ENCODE measurements at regions not wholly inside any gene's neighbourhood (a gene's known extent, or its start where the extent isn't known, plus 50 kb on each side); places are given as distances from the start of the nearest gene placed in this dataset.

DNA sequence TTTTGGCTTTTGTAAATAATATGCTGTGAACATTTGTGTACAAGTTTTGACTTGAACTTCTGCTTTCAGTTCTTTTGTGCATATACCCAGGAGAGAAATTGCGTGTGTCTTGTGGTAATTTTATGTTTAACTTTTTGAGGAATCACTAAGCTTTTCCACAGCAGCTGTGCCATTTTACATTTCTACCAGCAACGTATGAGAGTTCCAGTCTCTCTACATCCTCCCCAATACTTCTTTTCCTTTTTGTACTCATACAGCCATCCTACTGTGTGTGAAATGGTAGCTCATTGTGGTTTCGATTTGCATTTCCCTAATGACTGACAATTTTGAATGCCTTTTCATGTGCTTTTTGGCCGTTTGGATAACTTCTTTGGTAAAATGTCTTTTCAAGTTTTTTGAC, 66.3 kb upstream of the INHBA start:
- Histone ChIP-seq H3K36me3 (no peaks in the 10 kb centered on the region), H3K4me3 (no peak overlapping the region), H3K9me3 (no peaks in the 10 kb centered on the region), H3K4me1 (no peaks in the 10 kb centered on the region), H3K27ac (no peak overlapping the region), H3K27me3 (no peaks in the 10 kb centered on the region)
- intact Hi-C loops (cut with DNase I; ENCODE audit: low total_unique reads): no loop called here
- TF ChIP-seq, protein P1, sequence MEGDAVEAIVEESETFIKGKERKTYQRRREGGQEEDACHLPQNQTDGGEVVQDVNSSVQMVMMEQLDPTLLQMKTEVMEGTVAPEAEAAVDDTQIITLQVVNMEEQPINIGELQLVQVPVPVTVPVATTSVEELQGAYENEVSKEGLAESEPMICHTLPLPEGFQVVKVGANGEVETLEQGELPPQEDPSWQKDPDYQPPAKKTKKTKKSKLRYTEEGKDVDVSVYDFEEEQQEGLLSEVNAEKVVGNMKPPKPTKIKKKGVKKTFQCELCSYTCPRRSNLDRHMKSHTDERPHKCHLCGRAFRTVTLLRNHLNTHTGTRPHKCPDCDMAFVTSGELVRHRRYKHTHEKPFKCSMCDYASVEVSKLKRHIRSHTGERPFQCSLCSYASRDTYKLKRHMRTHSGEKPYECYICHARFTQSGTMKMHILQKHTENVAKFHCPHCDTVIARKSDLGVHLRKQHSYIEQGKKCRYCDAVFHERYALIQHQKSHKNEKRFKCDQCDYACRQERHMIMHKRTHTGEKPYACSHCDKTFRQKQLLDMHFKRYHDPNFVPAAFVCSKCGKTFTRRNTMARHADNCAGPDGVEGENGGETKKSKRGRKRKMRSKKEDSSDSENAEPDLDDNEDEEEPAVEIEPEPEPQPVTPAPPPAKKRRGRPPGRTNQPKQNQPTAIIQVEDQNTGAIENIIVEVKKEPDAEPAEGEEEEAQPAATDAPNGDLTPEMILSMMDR (IDR thresholded peaks at IDR 0.05): no peak
- DNase-seq: no peak

DNA sequence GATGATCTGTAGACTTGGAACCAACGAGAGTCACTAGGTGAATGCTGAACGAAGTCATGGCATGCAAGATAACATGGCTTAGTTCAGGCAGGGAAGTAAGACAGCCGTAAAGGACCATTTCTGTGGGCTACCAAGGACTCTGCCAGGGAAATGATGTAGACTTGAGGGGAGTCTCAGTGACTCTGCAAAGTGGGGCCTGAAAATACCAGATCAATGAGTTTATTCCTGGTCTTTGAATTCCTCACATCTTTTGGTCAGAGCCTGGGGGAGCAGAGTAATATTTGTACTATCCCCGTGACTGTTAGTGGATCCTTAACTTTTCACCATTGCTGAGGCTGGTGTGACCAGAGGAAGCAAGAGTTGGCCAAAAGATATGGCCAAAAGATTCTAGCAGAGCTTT, 60.7 kb upstream of the INHBA start:
- TF ChIP-seq, protein P1 (IDR thresholded peaks at IDR 0.05): no peak
- no peaks in the 10 kb centered on the region for H3K4me1 ChIP-seq
- no peak overlapping the region for H3K27ac ChIP-seq
- H3K9me3 ChIP-seq: no peaks in the 10 kb centered on the region
- no peak overlapping the region for H3K4me3 ChIP-seq
- H3K27me3 ChIP-seq: no peaks in the 10 kb centered on the region
- intact Hi-C loops (cut with DNase I; ENCODE audit: low total_unique reads): no loop called here
- DNase-seq: no peak
- H3K36me3 ChIP-seq: no peaks in the 10 kb centered on the region

DNA sequence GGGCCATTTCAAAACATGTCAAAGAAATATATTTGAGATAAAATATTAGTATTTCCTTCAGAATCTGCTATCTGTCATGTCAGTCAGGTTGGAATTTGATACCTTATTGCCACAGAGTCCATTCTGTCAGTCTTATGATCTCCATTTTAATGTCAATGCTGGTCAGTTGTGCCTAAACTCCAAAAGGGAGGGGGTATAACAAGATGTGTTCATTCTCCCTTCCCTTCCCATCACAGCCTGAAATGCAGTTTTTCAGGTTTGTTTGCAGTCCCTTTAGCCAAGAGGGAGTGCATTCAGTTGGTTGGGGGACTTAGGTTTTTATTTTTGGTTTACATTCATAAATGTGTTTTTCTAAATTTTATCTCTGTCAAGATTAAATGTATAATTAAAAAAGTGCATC, 59.8 kb upstream of the INHBA start:
- TF ChIP-seq, protein P1 (IDR thresholded peaks at IDR 0.05): no peak
- no peak for DNase-seq
- H3K27me3 ChIP-seq: no peaks in the 10 kb centered on the region
- no peaks in the 10 kb centered on the region for H3K4me1 ChIP-seq
- H3K4me3 ChIP-seq: no peak overlapping the region
- no peak overlapping the region for H3K27ac ChIP-seq
- no peaks in the 10 kb centered on the region for H3K36me3 ChIP-seq
- intact Hi-C loops (cut with DNase I; ENCODE audit: low total_unique reads): no loop called here
- H3K9me3 ChIP-seq: no peaks in the 10 kb centered on the region

DNA sequence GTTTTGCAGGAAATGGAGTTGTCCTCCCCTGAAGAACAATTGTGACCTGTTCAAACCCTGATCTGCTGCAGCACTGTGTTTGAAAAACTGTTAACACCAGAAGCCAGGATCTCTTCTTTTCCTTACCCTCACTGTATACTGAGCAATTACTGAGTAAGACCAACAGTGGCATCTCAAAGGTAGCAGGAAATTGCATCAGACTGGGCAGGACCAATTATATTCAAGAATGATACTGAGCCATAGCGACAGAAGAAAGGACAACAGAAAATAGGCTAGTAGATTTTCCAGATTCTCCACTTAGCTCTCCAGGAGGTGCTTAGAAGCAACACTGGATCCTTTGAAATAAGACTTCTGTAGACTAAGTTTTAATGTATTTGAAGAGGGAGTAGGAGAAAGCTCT, 57.4 kb upstream of the INHBA start:
- no peaks in the 10 kb centered on the region for H3K36me3 ChIP-seq
- no peaks in the 10 kb centered on the region for H3K27me3 ChIP-seq
- no peaks in the 10 kb centered on the region for H3K9me3 ChIP-seq
- H3K27ac ChIP-seq: no peak overlapping the region
- H3K4me3 ChIP-seq: no peak overlapping the region
- TF ChIP-seq, protein P1 (IDR thresholded peaks at IDR 0.05): no peak
- H3K4me1 ChIP-seq: no peaks in the 10 kb centered on the region
- DNase-seq: no peak
- intact Hi-C loops (cut with DNase I; ENCODE audit: low total_unique reads): no loop called here

DNA sequence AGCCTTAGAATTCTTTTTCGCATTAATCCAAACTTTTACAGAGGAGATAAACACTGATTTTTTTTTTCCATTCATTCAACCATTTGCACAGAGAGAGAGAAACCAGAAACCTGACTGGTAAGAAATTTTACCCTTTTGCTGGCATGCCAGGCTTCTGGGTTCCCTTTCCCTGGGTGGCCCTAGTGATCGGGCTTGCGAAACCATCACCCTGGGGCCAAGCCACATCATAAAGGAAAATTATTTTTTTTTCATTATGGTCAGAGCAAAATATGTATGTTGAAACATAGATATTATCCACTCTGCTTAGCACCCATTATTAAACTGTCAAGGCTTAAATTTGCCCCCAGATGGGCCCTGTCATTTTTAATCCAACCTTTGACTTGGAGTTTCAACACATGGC, 55.4 kb upstream of the INHBA start:
- no peak for DNase-seq
- intact Hi-C loops (cut with DNase I; ENCODE audit: low total_unique reads): no loop called here
- no peaks in the 10 kb centered on the region for H3K27me3 ChIP-seq
- no peak overlapping the region for H3K27ac ChIP-seq
- no peaks in the 10 kb centered on the region for H3K4me1 ChIP-seq
- H3K4me3 ChIP-seq: no peak overlapping the region
- H3K36me3 ChIP-seq: no peaks in the 10 kb centered on the region
- no peaks in the 10 kb centered on the region for H3K9me3 ChIP-seq
- TF ChIP-seq, protein P1 (IDR thresholded peaks at IDR 0.05): no peak

DNA sequence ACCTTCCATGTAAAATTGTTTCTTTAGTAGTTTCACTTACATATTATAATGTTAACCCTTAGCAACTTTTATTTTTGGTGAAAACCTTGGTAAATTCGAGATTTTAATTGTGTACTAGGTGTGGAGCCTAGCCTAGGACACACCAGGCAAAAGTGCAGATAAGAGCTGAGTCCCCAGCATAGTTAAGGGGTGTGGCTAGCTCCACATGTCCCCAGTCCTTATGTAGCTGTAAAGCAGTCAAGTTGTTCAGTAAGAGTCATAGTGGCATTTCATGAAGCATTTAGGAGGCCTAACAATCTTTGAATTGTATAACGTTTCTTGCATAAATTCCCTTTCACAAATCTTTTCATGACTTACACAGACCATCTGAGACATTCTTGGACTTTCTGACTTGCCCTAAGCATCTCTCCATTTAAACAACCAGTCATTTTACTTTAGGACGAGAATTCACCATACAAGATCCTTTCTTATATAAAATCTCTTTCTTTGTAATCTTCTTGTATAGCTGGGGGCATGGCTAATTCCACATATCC, 53.8 kb upstream of the INHBA start:
- TF ChIP-seq, protein P1 (IDR thresholded peaks at IDR 0.05): no peak
- no peaks in the 10 kb centered on the region for H3K9me3 ChIP-seq
- H3K4me1 ChIP-seq: no peaks in the 10 kb centered on the region
- no peaks in the 10 kb centered on the region for H3K36me3 ChIP-seq
- H3K27ac ChIP-seq: no peak overlapping the region
- H3K4me3 ChIP-seq: no peak overlapping the region
- intact Hi-C loops (cut with DNase I; ENCODE audit: low total_unique reads): no loop called here
- no peaks in the 10 kb centered on the region for H3K27me3 ChIP-seq
- no peak for DNase-seq
